ENCODE measurements at regions not wholly inside any gene's neighbourhood (a gene's known extent, or its start where the extent isn't known, plus 50 kb on each side); places are given as distances from the start of the nearest gene placed in this dataset.
"Not testable (repeated sequence)": the region's sequence is repeated elsewhere in the genome, so short reads cannot be mapped to it uniquely, and the experiment has no call there.

DNA sequence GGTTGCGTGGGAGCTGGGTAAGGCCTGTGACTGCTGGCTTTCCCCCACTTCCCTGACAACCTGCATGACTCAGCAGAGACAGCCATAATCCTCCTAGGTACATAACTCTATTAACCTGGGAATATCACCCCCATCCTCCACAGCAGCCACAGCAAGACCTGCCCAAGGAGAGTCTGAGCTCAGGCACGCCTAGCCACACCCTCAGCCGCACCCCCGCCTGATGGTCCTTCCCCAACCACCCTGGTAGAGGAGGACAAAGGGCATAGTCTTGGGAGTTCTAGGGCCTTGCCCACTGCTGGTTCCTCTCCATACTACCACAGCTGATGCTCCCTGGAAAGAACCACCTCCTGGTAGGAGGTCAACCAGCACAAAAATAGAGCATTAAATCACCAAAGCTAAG lies 965.4 kb downstream of the TSN start:
- H3K27me3 Mint-ChIP-seq, H3K4me3 Mint-ChIP-seq, H3K36me3 Mint-ChIP-seq, ATAC-seq, POLR2A ChIA-PET, H3K4me1 Mint-ChIP-seq, DNase-seq, H3K27ac Mint-ChIP-seq: not testable (repeated sequence)
- peaks cover 0 to 23% (median 8%) of the 10 kb centered on the region in 9 donors for H3K9me3 Mint-ChIP-seq

DNA sequence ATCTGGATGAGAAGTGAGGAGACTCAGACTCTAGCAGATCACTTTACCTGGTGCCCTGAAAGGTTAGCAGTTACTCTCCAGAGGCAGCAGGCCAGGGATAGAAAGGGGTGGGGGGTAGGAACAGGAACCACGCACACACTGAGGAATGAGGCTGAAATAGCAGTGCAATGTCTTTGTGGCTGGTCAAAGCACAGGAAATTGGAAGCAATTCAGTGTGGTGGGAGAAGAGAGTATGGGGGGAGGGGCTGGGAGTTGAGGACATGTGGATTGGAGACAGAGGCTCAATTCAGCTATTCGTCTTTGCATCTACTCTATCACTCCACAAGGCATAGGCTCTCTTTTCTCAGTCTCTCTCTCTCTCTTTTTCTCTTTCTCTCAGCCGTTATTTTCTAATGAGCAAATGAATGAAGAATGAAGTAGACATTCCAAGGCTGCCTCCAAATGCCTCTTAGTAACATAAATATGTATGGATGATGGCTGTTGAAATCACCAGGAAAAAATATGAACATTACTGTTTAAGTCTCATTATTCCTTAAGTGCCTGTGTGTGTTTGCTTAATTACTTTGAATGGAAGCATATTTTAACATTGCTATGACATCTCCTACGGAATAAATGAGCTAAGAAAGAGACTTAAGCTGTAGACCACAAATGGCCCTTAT lies 979.4 kb downstream of the TSN start:
- ATAC-seq: no peak
- no peaks in the 10 kb centered on the region for H3K4me1 Mint-ChIP-seq
- no peak for DNase-seq
- POLR2A ChIA-PET: no interaction called here
- peaks cover 0 to 14% (median 4%) of the 10 kb centered on the region in 9 donors for H3K9me3 Mint-ChIP-seq
- H3K4me3 Mint-ChIP-seq: no peak overlapping the region
- H3K27ac Mint-ChIP-seq: no peak overlapping the region
- H3K27me3 Mint-ChIP-seq: no peaks in the 10 kb centered on the region
- no peaks in the 10 kb centered on the region for H3K36me3 Mint-ChIP-seq

DNA sequence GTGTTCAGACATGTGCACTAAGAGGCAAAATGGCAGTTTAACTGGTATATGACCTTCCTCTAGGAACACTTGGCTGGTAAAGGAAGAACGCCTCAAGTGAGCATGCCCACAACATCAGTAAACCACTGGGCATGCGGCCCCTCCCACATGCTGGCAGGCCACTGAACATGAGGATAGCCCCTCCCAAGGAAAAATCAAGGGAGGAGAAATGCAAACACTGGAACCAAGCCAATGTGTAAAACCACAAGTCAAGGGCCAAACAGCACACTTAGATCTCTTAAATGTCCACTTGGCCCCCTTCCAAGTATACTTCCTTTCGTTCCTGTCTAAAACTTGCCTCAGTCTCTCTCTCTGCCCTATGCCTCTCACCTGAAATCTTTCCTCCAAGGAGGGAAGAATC lies 980.8 kb downstream of the TSN start:
- DNase-seq: no peak
- no peak overlapping the region for H3K4me3 Mint-ChIP-seq
- H3K4me1 Mint-ChIP-seq: no peaks in the 10 kb centered on the region
- no peak overlapping the region for H3K27ac Mint-ChIP-seq
- H3K27me3 Mint-ChIP-seq: no peaks in the 10 kb centered on the region
- POLR2A ChIA-PET: no interaction called here
- H3K36me3 Mint-ChIP-seq: no peaks in the 10 kb centered on the region
- ATAC-seq: no peak
- H3K9me3 Mint-ChIP-seq: peaks cover 0 to 19% (median 4%) of the 10 kb centered on the region in 9 donors

DNA sequence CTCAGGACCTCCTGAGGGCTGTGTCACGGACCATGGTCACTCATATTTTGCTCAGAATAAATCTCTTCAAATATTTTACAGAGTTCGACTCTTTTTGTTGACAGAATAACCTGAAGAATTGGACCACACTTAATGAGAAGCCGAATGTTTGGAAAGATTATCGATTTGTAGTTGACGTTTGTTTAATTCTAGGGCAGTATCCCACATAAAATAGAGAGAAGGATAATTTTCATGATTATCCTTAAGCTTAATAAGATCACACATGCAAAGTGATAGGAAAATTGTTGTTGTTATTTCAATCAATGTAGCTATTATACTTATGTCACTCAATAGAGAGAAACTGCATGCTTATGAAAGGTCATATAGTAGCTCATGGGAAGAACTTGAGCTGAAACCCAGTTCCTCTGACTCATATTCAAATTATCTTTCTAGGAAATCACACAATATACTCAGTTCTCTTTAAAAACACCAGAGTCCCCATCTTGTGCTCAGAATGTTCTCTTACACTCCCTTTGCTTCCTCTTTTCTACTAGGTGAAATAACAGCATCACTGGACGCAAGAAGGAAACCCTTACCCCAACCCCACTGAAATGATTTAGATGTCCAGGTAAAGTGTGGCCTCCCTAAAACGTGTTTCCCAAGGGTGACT lies 982.1 kb downstream of the TSN start:
- no peaks in the 10 kb centered on the region for H3K36me3 Mint-ChIP-seq
- ATAC-seq: no peak

DNA sequence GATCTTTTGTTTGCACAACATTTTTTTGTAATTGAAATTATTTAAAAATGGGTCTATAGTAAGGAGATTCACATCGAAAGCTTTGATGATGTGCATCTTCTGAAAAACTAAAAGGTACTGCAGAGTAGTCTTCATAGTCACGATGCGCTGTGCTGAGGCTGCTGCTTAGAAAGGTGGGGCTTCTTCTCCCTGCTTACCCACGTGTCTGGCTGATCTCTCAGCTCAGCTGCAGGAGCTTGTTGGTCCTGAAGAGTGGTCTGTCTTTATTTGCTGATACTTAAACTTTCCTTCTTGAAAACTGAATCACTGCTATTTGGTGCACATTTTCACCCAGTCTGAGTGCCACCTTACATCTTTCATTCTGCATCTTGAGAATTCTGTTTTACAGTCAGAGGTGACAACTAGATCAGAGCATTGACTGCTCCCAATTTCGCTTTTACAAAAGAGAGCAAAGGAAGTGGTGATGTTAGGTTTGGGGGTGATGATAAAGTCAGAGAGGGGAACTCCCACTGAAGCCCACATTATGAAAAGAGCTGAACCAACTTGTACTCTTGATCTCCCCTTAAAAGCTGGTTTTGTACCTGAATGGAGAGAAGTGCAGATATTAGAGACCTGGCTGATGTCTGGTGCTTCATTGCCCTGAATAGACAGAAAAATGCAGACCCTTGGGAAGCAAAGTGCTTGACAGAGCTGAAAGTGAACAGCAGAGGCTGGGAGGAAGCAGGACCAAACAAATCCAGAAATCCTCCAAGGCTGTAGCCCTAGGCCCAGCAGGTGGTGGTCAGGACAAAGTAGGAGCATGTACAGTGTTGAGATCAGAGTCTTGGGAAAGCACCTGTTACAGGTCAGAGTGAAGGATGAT lies 984.5 kb downstream of the TSN start:
- Mint-ChIP-seq H3K4me3 (no peak overlapping the region), H3K4me1 (no peaks in the 10 kb centered on the region), H3K36me3 (no peaks in the 10 kb centered on the region), H3K27ac (no peak overlapping the region), H3K9me3 (peaks cover 0 to 10% (median 3%) of the 10 kb centered on the region in 9 donors), H3K27me3 (no peaks in the 10 kb centered on the region)
- POLR2A ChIA-PET: no interaction called here
- ATAC-seq (no peak), DNase-seq (no peak)

More for the DNA sequence above, 982.1 kb downstream of the TSN start:
- H3K9me3 Mint-ChIP-seq: peaks cover 0 to 19% (median 4%) of the 10 kb centered on the region in 9 donors
- H3K4me1 Mint-ChIP-seq: no peaks in the 10 kb centered on the region
- no peak overlapping the region for H3K27ac Mint-ChIP-seq
- POLR2A ChIA-PET: no interaction called here
- no peak overlapping the region for H3K4me3 Mint-ChIP-seq
- no peaks in the 10 kb centered on the region for H3K27me3 Mint-ChIP-seq
- DNase-seq: no peak

DNA sequence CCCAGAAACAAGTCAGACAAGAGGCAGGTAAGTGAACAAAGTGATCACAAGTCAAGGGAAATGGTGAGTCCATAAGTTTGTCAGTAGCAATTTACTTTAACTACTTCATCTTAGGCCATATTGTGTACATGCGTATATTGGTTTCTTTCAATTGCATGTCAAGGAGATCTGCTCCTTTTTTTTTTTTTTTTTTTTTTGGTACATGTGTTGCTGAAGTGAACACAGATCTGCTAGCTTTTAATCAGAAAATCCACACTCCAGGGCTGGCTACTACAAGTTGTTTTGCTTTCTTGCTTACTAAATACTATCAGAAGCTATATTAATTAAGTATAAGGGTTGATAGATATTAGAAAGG lies 985.1 kb downstream of the TSN start:
- Mint-ChIP-seq H3K4me1 (no peaks in the 10 kb centered on the region), H3K27ac (no peak overlapping the region), H3K27me3 (no peaks in the 10 kb centered on the region), H3K9me3 (peaks cover 0 to 9% (median 0%) of the 10 kb centered on the region in 9 donors), H3K4me3 (no peak overlapping the region), H3K36me3 (no peaks in the 10 kb centered on the region)
- DNase-seq: no peak
- ATAC-seq: no peak
- POLR2A ChIA-PET: no interaction called here

DNA sequence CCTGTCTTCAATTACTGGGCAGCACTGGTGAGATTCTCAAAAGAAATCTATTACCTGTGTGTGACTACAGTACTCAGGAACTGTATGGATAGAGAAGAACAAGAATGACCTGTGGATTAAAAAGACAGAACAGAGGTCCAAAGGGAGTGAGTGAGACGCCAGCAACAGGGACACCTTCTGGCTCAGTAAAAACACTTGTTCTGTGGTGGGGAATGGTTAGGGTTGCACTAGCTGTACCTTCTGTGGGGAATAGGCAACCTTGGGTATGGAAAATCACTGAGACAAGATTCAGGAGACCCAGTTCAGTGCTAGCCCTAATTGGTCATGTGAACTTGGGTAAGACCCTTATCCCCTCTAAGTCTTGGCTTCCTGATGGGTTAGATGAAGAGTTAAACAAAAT lies 986.0 kb downstream of the TSN start:
- Mint-ChIP-seq H3K4me1 (no peaks in the 10 kb centered on the region), H3K36me3 (no peaks in the 10 kb centered on the region), H3K27ac (no peak overlapping the region), H3K4me3 (no peak overlapping the region), H3K27me3 (no peaks in the 10 kb centered on the region), H3K9me3 (peaks cover 0 to 9% (median 4%) of the 10 kb centered on the region in 9 donors)
- ATAC-seq (no peak), DNase-seq (no peak)
- POLR2A ChIA-PET: no interaction called here

DNA sequence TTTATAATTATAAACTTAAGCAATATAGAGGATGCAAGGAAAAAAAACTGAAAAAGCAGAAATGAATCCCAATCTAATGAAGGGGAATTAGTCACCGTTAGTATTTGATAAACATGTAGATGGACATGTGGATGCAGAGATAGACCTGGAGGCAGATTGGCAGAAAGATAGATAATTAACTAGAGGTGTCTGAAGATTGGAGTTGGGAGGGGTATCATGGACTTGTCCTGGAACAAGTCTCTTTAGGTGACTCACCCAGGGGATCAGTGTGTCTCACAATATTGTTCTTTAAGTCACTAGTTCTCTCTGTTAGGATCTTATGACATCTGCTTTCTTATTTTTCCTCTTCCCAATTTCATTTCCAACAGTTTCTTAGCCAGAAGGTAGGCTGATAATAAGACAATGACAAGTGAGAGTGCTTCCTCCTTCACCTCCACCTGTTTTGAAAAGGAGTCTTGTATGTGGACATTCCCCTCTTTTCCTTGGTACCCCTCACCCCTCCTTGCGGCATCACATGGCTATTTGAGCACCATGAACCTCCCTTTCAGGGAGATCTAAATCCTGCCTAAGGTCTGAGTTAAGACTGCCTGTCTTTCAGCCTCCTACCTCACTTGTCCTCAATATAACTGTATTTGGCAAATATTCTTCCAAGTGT lies 987.7 kb downstream of the TSN start:
- Mint-ChIP-seq H3K9me3 (peaks cover 0 to 19% (median 0%) of the 10 kb centered on the region in 9 donors), H3K4me1 (no peaks in the 10 kb centered on the region), H3K27me3 (no peaks in the 10 kb centered on the region), H3K27ac (no peak overlapping the region), H3K36me3 (no peaks in the 10 kb centered on the region), H3K4me3 (no peak overlapping the region)
- ATAC-seq (no peak), DNase-seq (no peak)
- POLR2A ChIA-PET: no interaction called here

DNA sequence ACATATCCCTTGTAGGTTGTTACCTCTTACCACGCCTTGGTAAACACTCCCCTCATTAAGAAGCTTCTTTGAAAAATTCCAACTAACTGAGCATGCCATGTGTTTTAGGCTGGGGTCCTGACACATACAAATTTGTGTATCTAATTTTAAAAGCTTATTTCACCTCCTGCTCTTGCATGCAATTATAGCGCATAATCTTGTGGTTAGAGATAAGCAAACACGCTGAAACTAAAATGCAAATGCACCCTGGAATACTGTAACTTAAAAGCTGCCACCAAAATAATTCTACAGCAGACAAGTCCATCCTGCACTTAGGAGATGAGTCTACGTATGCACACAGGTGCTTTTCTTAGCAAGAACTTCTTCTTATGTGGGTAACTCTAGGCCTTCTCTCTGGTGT lies 990.2 kb downstream of the TSN start:
- no peak for DNase-seq
- POLR2A ChIA-PET: no interaction called here
- no peaks in the 10 kb centered on the region for H3K4me1 Mint-ChIP-seq
- H3K4me3 Mint-ChIP-seq: no peak overlapping the region
- H3K36me3 Mint-ChIP-seq: no peaks in the 10 kb centered on the region
- ATAC-seq: no peak
- no peaks in the 10 kb centered on the region for H3K27me3 Mint-ChIP-seq
- no peak overlapping the region for H3K27ac Mint-ChIP-seq
- peaks cover 0 to 10% (median 2%) of the 10 kb centered on the region in 9 donors for H3K9me3 Mint-ChIP-seq

DNA sequence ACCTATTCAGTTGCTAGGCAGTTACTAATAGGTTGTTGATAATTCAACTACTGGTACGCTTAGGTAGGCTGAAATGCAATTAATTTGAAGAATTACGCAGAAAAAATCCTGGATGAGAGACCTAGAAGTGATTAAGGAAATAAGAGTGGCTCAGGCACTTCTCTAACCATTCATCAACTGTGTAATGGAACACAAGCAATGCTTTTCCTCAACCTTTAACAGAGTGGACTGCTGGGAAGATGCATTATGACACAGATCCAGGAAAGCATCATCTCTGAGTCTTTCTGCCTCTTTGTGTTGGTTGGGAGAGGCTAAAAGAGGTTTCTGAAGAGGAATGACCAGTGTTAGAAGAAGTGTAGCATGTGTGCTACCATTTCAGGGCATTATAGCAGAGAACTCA lies 992.2 kb downstream of the TSN start:
- Mint-ChIP-seq H3K9me3 (peaks cover 0 to 17% (median 2%) of the 10 kb centered on the region in 9 donors), H3K36me3 (no peaks in the 10 kb centered on the region), H3K27me3 (no peaks in the 10 kb centered on the region), H3K4me3 (no peak overlapping the region), H3K4me1 (no peaks in the 10 kb centered on the region), H3K27ac (no peak overlapping the region)
- POLR2A ChIA-PET: no interaction called here
- ATAC-seq: no peak
- DNase-seq: no peak

DNA sequence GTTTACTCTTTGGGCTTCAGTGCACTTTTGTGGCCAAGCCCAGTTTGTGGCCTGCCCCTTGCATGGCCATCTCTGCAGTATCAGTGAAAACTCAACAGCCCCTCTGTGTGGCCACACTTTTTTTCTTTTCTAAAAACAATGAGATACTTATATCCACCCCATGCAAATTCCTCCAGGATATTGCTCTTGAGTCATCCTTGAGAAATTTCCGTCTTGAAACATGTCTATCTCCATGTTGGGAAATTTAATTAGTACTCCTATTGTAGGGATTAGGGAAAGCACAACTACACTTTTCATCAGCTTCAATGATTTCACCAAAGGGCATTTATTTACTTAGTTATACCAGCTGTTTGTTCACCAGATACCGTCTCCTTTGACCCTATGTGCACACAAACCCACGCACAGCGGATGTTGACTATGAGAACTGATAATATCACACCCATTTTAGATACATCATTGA lies 993.1 kb downstream of the TSN start:
- no peak for ATAC-seq
- DNase-seq: no peak
- H3K27me3 Mint-ChIP-seq: no peaks in the 10 kb centered on the region
- no peak overlapping the region for H3K4me3 Mint-ChIP-seq
- peaks cover 0 to 17% (median 2%) of the 10 kb centered on the region in 9 donors for H3K9me3 Mint-ChIP-seq
- no peaks in the 10 kb centered on the region for H3K4me1 Mint-ChIP-seq
- POLR2A ChIA-PET: no interaction called here
- H3K36me3 Mint-ChIP-seq: no peaks in the 10 kb centered on the region
- no peak overlapping the region for H3K27ac Mint-ChIP-seq

DNA sequence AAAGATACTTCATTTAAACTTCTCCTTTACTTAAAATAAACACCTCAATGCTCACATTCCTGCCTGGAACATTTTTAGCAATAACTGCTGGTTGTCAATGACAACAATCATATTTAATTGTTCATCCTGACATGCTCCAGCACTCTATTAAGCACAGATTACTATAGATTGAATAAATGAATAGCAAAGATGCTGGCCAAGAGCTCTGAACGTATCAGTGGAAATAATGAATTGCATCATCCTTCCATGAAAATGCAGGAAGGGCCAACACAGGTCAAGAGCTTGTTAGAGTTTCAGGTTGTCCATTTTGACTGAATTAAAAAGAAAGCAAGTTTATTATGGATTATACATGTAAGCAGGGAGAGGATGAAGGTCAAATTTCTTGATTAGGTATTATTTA lies 994.0 kb downstream of the TSN start:
- Mint-ChIP-seq H3K9me3 (peaks cover 0 to 17% (median 2%) of the 10 kb centered on the region in 9 donors), H3K27ac (no peak overlapping the region), H3K4me1 (no peaks in the 10 kb centered on the region), H3K36me3 (no peaks in the 10 kb centered on the region), H3K27me3 (no peaks in the 10 kb centered on the region), H3K4me3 (no peak overlapping the region)
- ATAC-seq (no peak), DNase-seq (no peak)
- POLR2A ChIA-PET: no interaction called here

DNA sequence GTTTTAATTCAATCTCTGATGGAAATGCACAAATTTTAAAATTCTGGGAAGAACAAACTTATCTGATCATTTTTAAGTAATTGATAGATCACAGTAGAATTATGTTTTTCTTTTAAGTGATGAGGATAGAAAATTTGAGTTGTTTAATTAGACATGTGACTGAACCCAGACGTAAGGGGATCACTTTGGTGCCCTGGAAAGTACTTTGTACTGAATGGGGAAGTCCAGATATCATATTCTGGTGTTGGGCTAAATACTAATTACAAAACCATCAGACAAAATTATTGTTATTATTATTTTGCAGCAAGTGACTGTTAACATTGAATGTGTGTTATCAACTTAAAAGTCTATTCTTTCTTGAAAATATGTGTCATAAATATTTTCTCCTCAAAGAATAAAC lies 994.6 kb downstream of the TSN start:
- ATAC-seq (no peak), DNase-seq (no peak)
- POLR2A ChIA-PET: no interaction called here
- Mint-ChIP-seq H3K27ac (no peak overlapping the region), H3K36me3 (no peaks in the 10 kb centered on the region), H3K9me3 (peaks cover 0 to 21% (median 6%) of the 10 kb centered on the region in 9 donors), H3K27me3 (no peaks in the 10 kb centered on the region), H3K4me3 (no peak overlapping the region), H3K4me1 (no peaks in the 10 kb centered on the region)
